Hindlimb muscle (tissue), 1 donor: ENCODE measurements at regions not wholly inside any gene's neighbourhood (a gene's known extent, or its start where the extent isn't known, plus 50 kb on each side); places are given as distances from the start of the nearest gene placed in this dataset.
A peak's percentile ranks its signal among the peaks of the same experiment; 100 is the strongest.
"Not testable (repeated sequence)": the region's sequence is repeated elsewhere in the genome, so short reads cannot be mapped to it uniquely, and the experiment has no call there.

ENCODE experiments used
- DNase-seq: peaks from one replicate; pipeline ENCODE4 v3.0.0-alpha.2; 2013

- no peak for DNase-seq
These were observed 112.7 kb upstream of the PDE10A start for GRCh38 chr6:165775721-165776120.

- DNase-seq, result peak; percentile 72
These were observed 112.0 kb upstream of the PDE10A start for GRCh38 chr6:165774903-165775601.

- no peak for DNase-seq
These were observed 107.5 kb upstream of the PDE10A start for GRCh38 chr6:165770397-165771082.

GRCh38 chr6:165769884-165770283, 106.8 kb upstream of the PDE10A start:
- DNase-seq, result no peak

GRCh38 chr6:165769401-165769800, 106.4 kb upstream of the PDE10A start:
- DNase-seq, result no peak

GRCh38 chr6:165768961-165769360, 105.9 kb upstream of the PDE10A start:
- no peak for DNase-seq

GRCh38 chr6:165767228-165767627, 104.2 kb upstream of the PDE10A start:
- DNase-seq, result no peak

GRCh38 chr6:165766457-165766856, 103.4 kb upstream of the PDE10A start:
- DNase-seq, result no peak

- DNase-seq, result no peak
These were observed 103.0 kb upstream of the PDE10A start for GRCh38 chr6:165766026-165766425.

GRCh38 chr6:165765256-165765655, 102.2 kb upstream of the PDE10A start:
- not testable (repeated sequence) for DNase-seq

- no peak for DNase-seq
These were observed 99.8 kb upstream of the PDE10A start for GRCh38 chr6:165762876-165763275.

- no peak for DNase-seq
These were observed 99.1 kb upstream of the PDE10A start for GRCh38 chr6:165762125-165762524.

GRCh38 chr6:165760803-165761185, 97.8 kb upstream of the PDE10A start:
- no peak for DNase-seq

GRCh38 chr6:165760126-165760802, 97.2 kb upstream of the PDE10A start:
- DNase-seq, result no peak

- no peak for DNase-seq
These were observed 95.4 kb upstream of the PDE10A start for GRCh38 chr6:165758441-165758840.

GRCh38 chr6:165755583-165755982, 92.5 kb upstream of the PDE10A start:
- DNase-seq, result no peak

- no peak for DNase-seq
These were observed 90.5 kb upstream of the PDE10A start for GRCh38 chr6:165753506-165753905.

- no peak for DNase-seq
These were observed 89.4 kb upstream of the PDE10A start for GRCh38 chr6:165752451-165752850.

- DNase-seq, result no peak
These were observed 88.4 kb upstream of the PDE10A start for GRCh38 chr6:165751486-165751885.

- no peak for DNase-seq
These were observed 86.1 kb upstream of the PDE10A start for GRCh38 chr6:165749163-165749562.

GRCh38 chr6:165748390-165748789, 85.3 kb upstream of the PDE10A start:
- DNase-seq, result no peak

- DNase-seq, result no peak
These were observed 84.9 kb upstream of the PDE10A start for GRCh38 chr6:165747963-165748362.

GRCh38 chr6:165746331-165746730, 83.3 kb upstream of the PDE10A start:
- DNase-seq, result no peak

GRCh38 chr6:165745492-165745891, 82.5 kb upstream of the PDE10A start:
- no peak for DNase-seq
